ENCODE measurements at regions not wholly inside any gene's neighbourhood (a gene's known extent, or its start where the extent isn't known, plus 50 kb on each side); places are given as distances from the start of the nearest gene placed in this dataset.
"Not testable (repeated sequence)": the region's sequence is repeated elsewhere in the genome, so short reads cannot be mapped to it uniquely, and the experiment has no call there.

GRCh38 chr7:131629217-131629882 lies 72.9 kb upstream of the PODXL start:
- DNase-seq: no peak

- no peak for DNase-seq
Observed at GRCh38 chr7:131628634-131629033, 72.2 kb upstream of the PODXL start.

- no peak for DNase-seq
Observed at GRCh38 chr7:131627735-131628190, 71.3 kb upstream of the PODXL start.

- no peak for DNase-seq
Observed at GRCh38 chr7:131626643-131627042, 70.2 kb upstream of the PODXL start.

- DNase-seq: no peak
Observed at GRCh38 chr7:131625817-131626372, 69.5 kb upstream of the PODXL start.

GRCh38 chr7:131625345-131625744 lies 68.9 kb upstream of the PODXL start:
- not testable (repeated sequence) for DNase-seq

GRCh38 chr7:131624536-131624935 lies 68.1 kb upstream of the PODXL start:
- no peak for DNase-seq

- DNase-seq: no peak
Observed at GRCh38 chr7:131623154-131623553, 66.7 kb upstream of the PODXL start.

GRCh38 chr7:131621652-131622051 lies 65.2 kb upstream of the PODXL start:
- no peak for DNase-seq

- no peak for DNase-seq
Observed at GRCh38 chr7:131620673-131621609, 64.5 kb upstream of the PODXL start.

GRCh38 chr7:131619336-131620305 lies 63.2 kb upstream of the PODXL start:
- peak in 1 of 2 donors; percentile 5 for DNase-seq

- DNase-seq: no peak
Observed at GRCh38 chr7:131618391-131618790, 62.0 kb upstream of the PODXL start.

- DNase-seq: no peak
Observed at GRCh38 chr7:131616487-131617200, 60.2 kb upstream of the PODXL start.

GRCh38 chr7:131613909-131614308 lies 57.5 kb upstream of the PODXL start:
- DNase-seq: no peak

- DNase-seq: no peak
Observed at GRCh38 chr7:131610007-131610406, 53.6 kb upstream of the PODXL start.

- DNase-seq: no peak
Observed at GRCh38 chr7:131608116-131608500, 51.7 kb upstream of the PODXL start.

- no peak for DNase-seq
Observed at GRCh38 chr7:131607291-131608115, 51.1 kb upstream of the PODXL start.

- DNase-seq: peak in 1 of 2 donors; percentile 3
Observed at GRCh38 chr7:131606346-131607290, 50.2 kb upstream of the PODXL start.

All from CD4-positive, alpha-beta T cell treated with Interleukin-1 beta for 1 hour (primary cell).